Lung (tissue), 11 donors: ENCODE measurements at regions not wholly inside any gene's neighbourhood (a gene's known extent, or its start where the extent isn't known, plus 50 kb on each side); places are given as distances from the start of the nearest gene placed in this dataset.

Experiments
- ATAC-seq: fragments of 200-7000 bp; cut with Tn5 transposase; one replicate; pipeline ENCODE4 v1.9.1; 2020; ENCODE audit warnings: moderate number of reproducible peaks; ENCODE audit not compliant: insufficient read depth, low FRiP score
- DNase-seq, 3 donors: peaks; one replicate each; pipeline ENCODE4 v3.0.0-alpha.2; 2013 to 2017
- H3K27ac ChIP-seq, 2 donors: one replicate each; pipeline ENCODE4 v1.5.1; 2013; ENCODE audit warnings: mild to moderate bottlenecking in 2 of 2, moderate library complexity in 2 of 2, control low read depth in 1 of 2, inconsistent platforms in 1 of 2, low read depth in 1 of 2, low read length in 1 of 2
- H3K27me3 ChIP-seq, 3 donors: one replicate each; pipeline ENCODE4 v1.5.1; 2013; ENCODE audit warnings: low read length in 2 of 3; ENCODE audit not compliant: control insufficient read depth in 3 of 3, insufficient read depth in 3 of 3
- H3K36me3 ChIP-seq, 4 donors: one replicate each; pipeline ENCODE4 v1.5.1; 2013; ENCODE audit warnings: low read length in 4 of 4, mild to moderate bottlenecking in 1 of 4, moderate library complexity in 1 of 4; ENCODE audit not compliant: control insufficient read depth in 4 of 4, insufficient read depth in 4 of 4
- H3K4me1 ChIP-seq, 5 donors: one replicate each; pipeline ENCODE4 v1.5.1; 2013; ENCODE audit warnings: low read length in 5 of 5, mild to moderate bottlenecking in 2 of 5, moderate library complexity in 1 of 5; ENCODE audit not compliant: control insufficient read depth in 5 of 5, insufficient read depth in 5 of 5
- H3K4me3 ChIP-seq: one replicate; pipeline ENCODE4 v1.5.1; 2013; ENCODE audit warnings: mild to moderate bottlenecking, control low read depth, moderate library complexity
- H3K9ac ChIP-seq, 2 donors: one replicate each; pipeline ENCODE4 v1.5.1; 2013; ENCODE audit warnings: low read length in 2 of 2, control low read depth in 1 of 2; ENCODE audit not compliant: insufficient read depth in 1 of 2
- H3K9me3 ChIP-seq, 4 donors: one replicate each; pipeline ENCODE4 v1.5.1; 2013; ENCODE audit warnings: low read length in 3 of 4, mild to moderate bottlenecking in 1 of 4, moderate library complexity in 1 of 4; ENCODE audit not compliant: control insufficient read depth in 4 of 4, insufficient read depth in 3 of 4
- WGBS, 2 donors: extraction: QIAGEN DNeasy Blood & Tissue Kit; methylation state at CpG; one replicate each; pipeline ENCODE4 v1.1.7; 2013; 5-methylcytosine and 5-hydroxymethylcytosine counted together
- TF ChIP-seq, protein P1 (sequence below): IDR thresholded peaks from 2 replicates; pipeline ENCODE4 v1.5.1; 2012; ENCODE audit warnings: mild to moderate bottlenecking; ENCODE audit errors: control extremely low read depth, extremely low read depth
- donor health status: control.
- donor health status: control.
- donor health status: Bipolar disorder and iron deficiency.
- donor health status: healthy.
- donor health status: DM: yes; HTN: yes; CAD: no.

DNA sequence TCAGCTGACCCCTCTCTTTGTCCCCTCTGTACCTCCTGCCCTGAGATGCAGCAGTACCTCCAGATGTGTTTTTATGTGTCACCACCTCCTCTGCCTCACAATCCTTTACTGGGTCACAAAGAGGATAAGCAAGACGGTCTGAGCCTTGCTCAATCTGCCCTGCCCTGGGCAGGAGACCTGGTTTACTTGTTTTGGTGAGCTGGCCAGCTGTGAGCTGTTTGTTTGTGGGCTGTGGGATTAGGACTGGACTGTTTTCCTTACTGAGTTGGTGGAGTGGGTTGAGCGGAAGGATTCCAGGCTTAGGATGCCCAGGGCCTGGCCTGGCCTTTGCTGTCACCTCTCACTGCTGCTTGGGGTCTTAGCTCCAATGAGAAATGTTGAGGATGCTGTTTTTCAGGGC, 299.5 kb downstream of the SRBD1 start:
- DNase-seq (no peak), ATAC-seq (no peak)
- WGBS, 2 donors: 74 to 75% methylated on average over 2 of the region's 2 CpGs
- H3K27ac ChIP-seq: no peak overlapping the region
- H3K9me3 ChIP-seq: peaks cover 0 to 6% (median 0%) of the 10 kb centered on the region in 4 donors
- TF ChIP-seq, protein P1, sequence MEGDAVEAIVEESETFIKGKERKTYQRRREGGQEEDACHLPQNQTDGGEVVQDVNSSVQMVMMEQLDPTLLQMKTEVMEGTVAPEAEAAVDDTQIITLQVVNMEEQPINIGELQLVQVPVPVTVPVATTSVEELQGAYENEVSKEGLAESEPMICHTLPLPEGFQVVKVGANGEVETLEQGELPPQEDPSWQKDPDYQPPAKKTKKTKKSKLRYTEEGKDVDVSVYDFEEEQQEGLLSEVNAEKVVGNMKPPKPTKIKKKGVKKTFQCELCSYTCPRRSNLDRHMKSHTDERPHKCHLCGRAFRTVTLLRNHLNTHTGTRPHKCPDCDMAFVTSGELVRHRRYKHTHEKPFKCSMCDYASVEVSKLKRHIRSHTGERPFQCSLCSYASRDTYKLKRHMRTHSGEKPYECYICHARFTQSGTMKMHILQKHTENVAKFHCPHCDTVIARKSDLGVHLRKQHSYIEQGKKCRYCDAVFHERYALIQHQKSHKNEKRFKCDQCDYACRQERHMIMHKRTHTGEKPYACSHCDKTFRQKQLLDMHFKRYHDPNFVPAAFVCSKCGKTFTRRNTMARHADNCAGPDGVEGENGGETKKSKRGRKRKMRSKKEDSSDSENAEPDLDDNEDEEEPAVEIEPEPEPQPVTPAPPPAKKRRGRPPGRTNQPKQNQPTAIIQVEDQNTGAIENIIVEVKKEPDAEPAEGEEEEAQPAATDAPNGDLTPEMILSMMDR: no peak
- no peak overlapping the region for H3K9ac ChIP-seq
- H3K4me1 ChIP-seq: peaks cover 0 to 11% (median 0%) of the 10 kb centered on the region in 5 donors
- no peaks in the 10 kb centered on the region for H3K36me3 ChIP-seq
- H3K27me3 ChIP-seq: peaks cover 0 to 3% (median 0%) of the 10 kb centered on the region in 3 donors
- no peak overlapping the region for H3K4me3 ChIP-seq

DNA sequence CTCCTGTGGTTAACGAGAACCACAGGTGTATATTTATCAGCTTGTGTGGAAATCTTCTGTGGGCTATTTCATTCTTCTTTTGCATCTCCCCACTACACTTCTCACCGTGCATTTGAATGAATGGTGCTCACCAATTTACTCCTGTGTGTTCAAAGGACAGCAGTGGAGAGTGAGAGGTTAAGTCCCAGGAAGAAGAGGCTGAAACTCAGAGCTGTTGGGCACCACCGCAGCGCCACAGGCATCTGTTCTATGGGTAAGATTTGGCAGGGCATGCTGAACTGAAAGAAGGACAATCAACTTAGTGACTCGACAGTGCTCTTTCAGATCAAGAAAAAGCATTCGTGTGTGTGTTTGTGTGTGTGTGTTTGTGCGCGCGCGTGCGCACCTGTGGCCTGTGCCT, 297.9 kb upstream of the SIX2 start:
- no peaks in the 10 kb centered on the region for H3K4me1 ChIP-seq
- no peak overlapping the region for H3K27ac ChIP-seq
- H3K4me3 ChIP-seq: no peak overlapping the region
- 90 to 95% methylated on average over 11 of the region's 11 CpGs for WGBS, 2 donors
- peaks cover 0 to 2% (median 0%) of the 10 kb centered on the region in 4 donors for H3K9me3 ChIP-seq
- peaks cover 0 to 2% (median 0%) of the 10 kb centered on the region in 3 donors for H3K27me3 ChIP-seq
- ATAC-seq (no peak), DNase-seq (no peak)
- H3K9ac ChIP-seq: no peak overlapping the region
- TF ChIP-seq, protein P1: no peak
- H3K36me3 ChIP-seq: no peaks in the 10 kb centered on the region

DNA sequence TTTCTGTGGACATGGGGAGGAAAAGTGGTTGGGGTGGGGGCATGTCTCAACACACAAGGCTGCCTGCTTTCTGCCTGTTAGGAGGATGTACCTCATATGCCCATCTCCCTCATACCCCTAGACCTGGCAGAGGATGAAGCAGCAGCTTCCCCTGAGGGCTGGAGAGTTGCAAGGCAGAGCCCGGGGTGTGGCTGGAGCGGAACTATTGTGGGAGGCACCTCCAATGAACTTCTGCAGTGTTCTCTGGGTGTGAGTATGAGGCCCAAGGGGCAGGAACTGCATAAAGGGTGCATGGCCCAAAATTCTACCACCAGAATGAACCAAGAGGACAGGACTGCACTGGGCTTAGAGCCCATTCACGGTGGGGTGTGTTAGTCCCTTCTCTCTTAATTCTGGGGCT, 296.3 kb upstream of the SIX2 start:
- Histone ChIP-seq H3K9me3 (no peaks in the 10 kb centered on the region), H3K36me3 (no peaks in the 10 kb centered on the region), H3K27ac (no peak overlapping the region), H3K4me3 (no peak overlapping the region), H3K27me3 (peaks cover 0 to 2% (median 0%) of the 10 kb centered on the region in 3 donors), H3K9ac (no peak overlapping the region), H3K4me1 (peaks cover 0 to 4% (median 0%) of the 10 kb centered on the region in 5 donors)
- ATAC-seq (no peak), DNase-seq (no peak)
- TF ChIP-seq, protein P1: no peak
- WGBS, 2 donors: 92% methylated on average over 3 of the region's 3 CpGs

DNA sequence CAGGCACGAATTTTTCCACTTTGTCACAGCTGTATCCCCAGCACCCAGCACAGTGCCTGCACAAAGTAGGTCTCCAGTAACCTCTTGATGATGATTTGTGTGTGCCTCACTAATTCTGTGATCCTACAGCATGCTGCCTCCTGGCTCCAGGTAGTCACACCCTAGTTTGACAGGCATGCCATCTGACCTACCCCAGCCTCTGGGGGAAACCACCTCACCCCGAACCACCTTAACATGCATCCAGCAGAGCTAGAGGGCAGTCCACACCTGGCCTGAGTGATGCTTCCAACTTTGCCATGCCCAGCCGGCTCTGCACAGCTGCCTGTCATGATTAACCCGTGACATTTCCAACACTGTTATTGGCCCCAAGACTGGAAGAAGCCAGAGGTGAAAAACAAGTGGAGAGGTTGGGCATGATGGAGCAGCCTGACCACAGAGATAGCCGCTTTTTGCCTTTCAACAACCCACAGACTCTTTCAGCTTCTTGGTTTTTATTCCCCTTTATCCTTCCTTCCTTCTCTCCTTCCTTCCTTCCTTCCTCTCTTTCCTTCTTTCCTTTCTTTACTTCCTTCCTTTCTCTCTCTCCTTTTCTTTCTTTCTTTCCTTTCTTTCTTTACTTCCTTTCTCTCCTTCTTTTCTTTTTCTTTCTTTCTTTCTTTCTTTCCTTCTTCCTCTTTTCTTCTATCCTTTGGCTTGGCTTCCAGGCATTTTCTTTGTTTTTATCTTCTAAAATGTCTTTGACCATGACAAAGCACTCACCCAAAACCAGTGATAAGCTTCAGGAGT, 294.4 kb upstream of the SIX2 start:
- Histone ChIP-seq H3K9me3 (no peaks in the 10 kb centered on the region), H3K27me3 (peaks cover 0 to 2% (median 0%) of the 10 kb centered on the region in 3 donors), H3K4me3 (no peak overlapping the region), H3K9ac (no peak overlapping the region), H3K36me3 (no peaks in the 10 kb centered on the region), H3K4me1 (peaks cover 0 to 4% (median 0%) of the 10 kb centered on the region in 5 donors), H3K27ac (no peak overlapping the region)
- 80 to 84% methylated on average over 5 of the region's 5 CpGs for WGBS, 2 donors
- ATAC-seq (no peak), DNase-seq (no peak)
- TF ChIP-seq, protein P1: no peak
